ENCODE measurements at regions not wholly inside any gene's neighbourhood (a gene's known extent, or its start where the extent isn't known, plus 50 kb on each side); places are given as distances from the start of the nearest gene placed in this dataset.

GRCh38 chr6:6897140-6897539 lies 210.6 kb upstream of the RREB1 start:
- H3K9me3 ChIP-seq (replicated peaks; ENCODE audit: control insufficient read depth, insufficient read depth, low read length) = no peaks in the 10 kb centered on the region
- H3K79me2 ChIP-seq (ENCODE audit: control insufficient read depth, insufficient read depth, low read length) = no peaks in the 10 kb centered on the region
- H3K36me3 ChIP-seq (ENCODE audit: control insufficient read depth in 2 of 2, extremely low read depth in 1 of 2, insufficient read depth in 2 of 2, low read length in 2 of 2) = no peaks in the 10 kb centered on the region
- FAIRE-seq = no peak
- no peak overlapping the region for H2AFZ ChIP-seq (ENCODE audit: low read depth, low read length)
- H4K20me1 ChIP-seq (replicated peaks; ENCODE audit: control insufficient read depth, extremely low read depth, insufficient read depth, low read length) = no peaks in the 10 kb centered on the region
- H3K9ac ChIP-seq (replicated peaks; ENCODE audit: extremely low read depth, insufficient read depth, low read length) = no peak overlapping the region
- intact Hi-C loops (cut with micrococcal nuclease) = no loop called here
- dilution Hi-C loops (cut with MboI; ENCODE audit: extremely low pct_ligation_motif_present, low sequenced_read_pairs) = no loop called here
- DNase-seq (ENCODE audit: low read depth, low spot score) = no peak
- no peak overlapping the region for H3K4me2 ChIP-seq (ENCODE audit: insufficient read depth, low read length)
- no TSS peak for BruUV-seq (replicated peaks)
- ChIA-PET POLR2A (no interaction called here), CTCF (no interaction called here)
- H3K4me1 ChIP-seq (ENCODE audit: control insufficient read depth, extremely low read depth, insufficient read depth, low read length) = no peaks in the 10 kb centered on the region
- no peak overlapping the region for H3K27ac ChIP-seq (ENCODE audit: insufficient read depth, low read depth, low read length)
- TF ChIP-seq POLR2AphosphoS5 (IDR thresholded peaks at IDR 0.05; ENCODE audit: insufficient read depth, low read depth, low read length) (no peak), JUN (IDR thresholded peaks at IDR 0.05; ENCODE audit: borderline replicate concordance, insufficient read depth, insufficient read length, low read depth) (no peak), GATA2 (IDR thresholded peaks at IDR 0.05; ENCODE audit: insufficient read depth, insufficient read length, low read depth, low read length) (no peak), EZH2 (IDR thresholded peaks at IDR 0.05; ENCODE audit: borderline replicate concordance, low read depth, low read length, severe bottlenecking) (no peak), MYC (IDR thresholded peaks at IDR 0.05; ENCODE audit: low read depth, low read length) (no peak), FOS (IDR thresholded peaks at IDR 0.05; ENCODE audit: borderline replicate concordance, insufficient read depth, low read length) (no peak), POLR2A (IDR thresholded peaks at IDR 0.05; ENCODE audit: low read depth, low read length) (no peak), MAX (IDR thresholded peaks at IDR 0.05; ENCODE audit: insufficient read depth, insufficient read length) (no peak), CTCF (IDR thresholded peaks at IDR 0.05; ENCODE audit: extremely low read depth in 1 of 2, insufficient read depth in 1 of 2, low read depth in 1 of 2, low read length in 2 of 2) (no peak)
- no peak overlapping the region for H3K4me3 ChIP-seq (replicated peaks in 1 of 3; ENCODE audit: insufficient read depth in 1 of 3, low read depth in 1 of 3, low read length in 3 of 3)
- no peaks in the 10 kb centered on the region for H3K9me1 ChIP-seq (replicated peaks; ENCODE audit: control insufficient read depth, extremely low read depth, insufficient read depth, low read length)
- H3K27me3 ChIP-seq (ENCODE audit: control insufficient read depth in 2 of 2, insufficient read depth in 2 of 2, low read length in 2 of 2) = peaks cover 0 to 4% of the 10 kb centered on the region in 2 experiments
